Right lung (tissue), 2 donors: ENCODE measurements at regions not wholly inside any gene's neighbourhood (a gene's known extent, or its start where the extent isn't known, plus 50 kb on each side); places are given as distances from the start of the nearest gene placed in this dataset.
"Not testable (repeated sequence)": the region's sequence is repeated elsewhere in the genome, so short reads cannot be mapped to it uniquely, and the experiment has no call there.

Source experiments
- DNase-seq, 2 donors: peaks; one replicate each; pipeline ENCODE4 v3.0.0-alpha.2; 2013

- DNase-seq, result no peak
These were observed 67.5 kb downstream of the UNCX start for GRCh38 chr7:1300206-1300605.

GRCh38 chr7:1300636-1301035, 68.0 kb downstream of the UNCX start:
- no peak for DNase-seq

GRCh38 chr7:1301054-1301881, 68.6 kb downstream of the UNCX start:
- DNase-seq, result no peak

GRCh38 chr7:1301882-1302251, 69.2 kb downstream of the UNCX start:
- no peak for DNase-seq

- DNase-seq, result no peak
These were observed 70.3 kb downstream of the UNCX start for GRCh38 chr7:1302936-1303335.

- DNase-seq, result not testable (repeated sequence)
These were observed 71.3 kb downstream of the UNCX start for GRCh38 chr7:1304011-1304410.

- no peak for DNase-seq
These were observed 73.2 kb downstream of the UNCX start for GRCh38 chr7:1305873-1306272.

GRCh38 chr7:1307828-1308227, 75.2 kb downstream of the UNCX start:
- DNase-seq, result no peak

- DNase-seq, result no peak
These were observed 76.6 kb downstream of the UNCX start for GRCh38 chr7:1309290-1309689.

GRCh38 chr7:1309996-1310395, 77.3 kb downstream of the UNCX start:
- no peak for DNase-seq

- DNase-seq, result no peak
These were observed 78.3 kb downstream of the UNCX start for GRCh38 chr7:1310936-1311335.

- DNase-seq, result no peak
These were observed 78.9 kb downstream of the UNCX start for GRCh38 chr7:1311406-1312135.

- DNase-seq, result no peak
These were observed 79.7 kb downstream of the UNCX start for GRCh38 chr7:1312136-1313070.

- no peak for DNase-seq
These were observed 80.9 kb downstream of the UNCX start for GRCh38 chr7:1313613-1314012.

- DNase-seq, result no peak
These were observed 81.6 kb downstream of the UNCX start for GRCh38 chr7:1314021-1314907.

- DNase-seq, result no peak
These were observed 82.3 kb downstream of the UNCX start for GRCh38 chr7:1314908-1315450.

GRCh38 chr7:1316086-1316485, 83.4 kb downstream of the UNCX start:
- no peak for DNase-seq

- DNase-seq, result no peak
These were observed 85.0 kb downstream of the UNCX start for GRCh38 chr7:1317646-1318045.

GRCh38 chr7:1318051-1318450, 85.4 kb downstream of the UNCX start:
- DNase-seq, result no peak

- no peak for DNase-seq
These were observed 86.0 kb downstream of the UNCX start for GRCh38 chr7:1318661-1319060.
